PC-3 (cell line): ENCODE measurements at regions not wholly inside any gene's neighbourhood (a gene's known extent, or its start where the extent isn't known, plus 50 kb on each side); places are given as distances from the start of the nearest gene placed in this dataset.
"Not testable (repeated sequence)": the region's sequence is repeated elsewhere in the genome, so short reads cannot be mapped to it uniquely, and the experiment has no call there.

Experiments
- EZH2 ChIP-seq: fragments of 300-600 bp; sonication (generic); IDR thresholded peaks from one replicate; pipeline ENCODE4 v1.6.1; 2017; ENCODE audit warnings: antibody characterized with exemption, mild to moderate bottlenecking, low read length; ENCODE audit not compliant: unreplicated experiment
- TF ChIP-seq, protein P1 (sequence below): fragments of 300-600 bp; sonication (generic); conservative IDR thresholded peaks from 2 replicates; pipeline ENCODE4 v1.5.1; 2017; ENCODE audit warnings: antibody characterized with exemption, low read depth, mild to moderate bottlenecking, low read length

DNA sequence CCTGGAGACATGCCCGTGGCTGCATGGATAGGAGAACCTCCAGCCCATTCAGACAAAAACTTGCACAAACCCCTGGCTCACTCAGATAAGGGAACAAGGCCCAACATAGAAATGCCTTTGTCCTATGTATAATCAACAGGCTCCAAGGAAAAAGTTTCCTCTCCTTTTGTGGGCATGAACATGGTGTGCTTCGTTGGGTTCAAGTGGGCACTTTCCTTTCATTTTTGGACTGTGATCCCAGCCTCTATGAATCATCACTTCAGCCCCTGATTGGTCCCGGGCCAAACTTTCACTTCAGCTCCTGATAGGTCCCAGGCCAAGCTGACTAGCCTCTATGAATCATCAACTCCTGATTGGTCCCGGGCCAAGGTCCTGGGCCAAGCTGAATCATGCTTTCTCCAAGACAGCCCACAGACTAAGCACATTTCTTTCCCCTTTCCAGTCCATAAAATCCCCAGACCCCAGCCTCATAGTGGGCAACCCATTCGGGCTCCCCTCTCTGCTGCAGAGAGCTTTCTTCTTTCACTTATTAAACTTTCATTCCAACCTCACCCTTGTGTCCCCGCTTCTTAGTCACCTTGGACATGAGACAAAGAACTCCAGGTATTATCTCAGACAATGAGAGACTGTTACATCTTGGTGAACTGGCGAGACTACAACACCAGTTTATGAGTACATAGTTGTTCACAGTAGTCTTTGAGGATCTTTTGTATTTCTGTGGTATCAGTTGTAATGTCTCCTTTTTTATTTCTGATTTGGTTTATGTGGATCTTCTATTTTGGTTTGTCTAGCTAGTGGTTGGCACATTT, 146.7 kb downstream of the SPIN4 start:
- TF ChIP-seq, protein P1, sequence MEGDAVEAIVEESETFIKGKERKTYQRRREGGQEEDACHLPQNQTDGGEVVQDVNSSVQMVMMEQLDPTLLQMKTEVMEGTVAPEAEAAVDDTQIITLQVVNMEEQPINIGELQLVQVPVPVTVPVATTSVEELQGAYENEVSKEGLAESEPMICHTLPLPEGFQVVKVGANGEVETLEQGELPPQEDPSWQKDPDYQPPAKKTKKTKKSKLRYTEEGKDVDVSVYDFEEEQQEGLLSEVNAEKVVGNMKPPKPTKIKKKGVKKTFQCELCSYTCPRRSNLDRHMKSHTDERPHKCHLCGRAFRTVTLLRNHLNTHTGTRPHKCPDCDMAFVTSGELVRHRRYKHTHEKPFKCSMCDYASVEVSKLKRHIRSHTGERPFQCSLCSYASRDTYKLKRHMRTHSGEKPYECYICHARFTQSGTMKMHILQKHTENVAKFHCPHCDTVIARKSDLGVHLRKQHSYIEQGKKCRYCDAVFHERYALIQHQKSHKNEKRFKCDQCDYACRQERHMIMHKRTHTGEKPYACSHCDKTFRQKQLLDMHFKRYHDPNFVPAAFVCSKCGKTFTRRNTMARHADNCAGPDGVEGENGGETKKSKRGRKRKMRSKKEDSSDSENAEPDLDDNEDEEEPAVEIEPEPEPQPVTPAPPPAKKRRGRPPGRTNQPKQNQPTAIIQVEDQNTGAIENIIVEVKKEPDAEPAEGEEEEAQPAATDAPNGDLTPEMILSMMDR = not testable (repeated sequence)
- TF ChIP-seq EZH2 = not testable (repeated sequence)
